HCT116 (cell line): ENCODE measurements at regions not wholly inside any gene's neighbourhood (a gene's known extent, or its start where the extent isn't known, plus 50 kb on each side); places are given as distances from the start of the nearest gene placed in this dataset.

Experiments
- ATAC-seq: fragments of 200-7000 bp; cut with Tn5 transposase; 2 replicates; pipeline ENCODE4 v1.9.1; 2020; ENCODE audit warnings: mild to moderate bottlenecking, moderate library complexity
- BruUV-seq: library from RNA; stranded (reverse); fragments of 400-500 nt; replicated peaks from 2 replicates; lab custom pipeline; 2021; lab: Mats Ljungman, UMichigan
- CTCF ChIA-PET: fragments of 300-600 bp; sonication (Branson Sonifier 250); formaldehyde crosslinking; loops from one replicate; lab custom pipeline; 2021; ENCODE audit warnings: antibody characterized with exemption; lab: Charles Lee
- POLR2A ChIA-PET: fragments of 300-600, 350-600 bp; sonication (Branson Sonifier 250); formaldehyde crosslinking; loops from one replicate; lab custom pipeline; 2021; ENCODE audit warnings: antibody characterized with exemption; lab: Charles Lee
- RAD21 ChIA-PET, 2 experiments: fragments of 300-600 bp; sonication (Branson Sonifier 250); formaldehyde crosslinking; loops; one replicate each; lab custom pipeline; 2023; ENCODE audit warnings: low total read pairs in 2 of 2; ENCODE audit not compliant: uncharacterized antibody in 2 of 2, unreplicated experiment in 2 of 2, low non-redundant PET in 1 of 2; lab: Charles Lee
- DNase-seq: peaks from one replicate; pipeline ENCODE4 v3.0.0-alpha.2; 2010; ENCODE audit warnings: low read depth, low spot score
- H2AFZ ChIP-seq: fragments of 200-600 bp; shearing (Covaris generic), sonication (generic); 2 replicates; pipeline ENCODE4 v1.6.1; 2017; ENCODE audit warnings: low read depth, mixed run types, mixed read lengths, antibody characterized with exemption, low read length; ENCODE audit not compliant: poor library complexity, severe bottlenecking
- H3K27ac ChIP-seq: 2 replicates; pipeline ENCODE4 v1.5.1; 2012; ENCODE audit warnings: low read depth, low read length
- H3K27me3 ChIP-seq: fragments of 200-600 bp; sonication (generic); 2 replicates; pipeline ENCODE4 v1.6.1; 2016; ENCODE audit warnings: mixed run types, low read length, mixed read lengths; ENCODE audit not compliant: insufficient read depth
- H3K36me3 ChIP-seq, 2 experiments: fragments of 200-500 bp in 1 of 2; fragments of 200-600 bp in 1 of 2; sonication (Bioruptor generic) in 1 of 2; sonication (generic) in 1 of 2; 2 replicates each; pipeline versions ENCODE4 v1.5.1 to v1.6.1; 2014 to 2016; ENCODE audit warnings: low read length in 2 of 2, inconsistent platforms in 1 of 2, mixed read lengths in 1 of 2, mixed run types in 1 of 2; ENCODE audit not compliant: insufficient read depth in 2 of 2, control insufficient read depth in 1 of 2
- H3K4me1 ChIP-seq, 2 experiments: fragments of 200-600 bp in 1 of 2; sonication (generic) in 1 of 2; 2 replicates each; pipeline versions ENCODE4 v1.5.1 to v1.6.1; 2012 to 2017; ENCODE audit warnings: low read length in 2 of 2, inconsistent platforms in 1 of 2, mild to moderate bottlenecking in 1 of 2, mixed read lengths in 1 of 2, mixed run types in 1 of 2, moderate library complexity in 1 of 2; ENCODE audit not compliant: insufficient read depth in 2 of 2, control insufficient read depth in 1 of 2
- H3K4me2 ChIP-seq: fragments of 200-600 bp; sonication (generic); 2 replicates; pipeline ENCODE4 v1.6.1; 2017; ENCODE audit warnings: mixed run types, low read length, mixed read lengths
- H3K4me3 ChIP-seq, 2 experiments: fragments of 200-600 bp in 1 of 2; sonication (generic) in 1 of 2; replicated peaks in 1 of 2; 2 replicates each; pipeline ENCODE4 v1.5.1; 2011 to 2016; ENCODE audit warnings: low read length in 2 of 2, control low read depth in 1 of 2, low read depth in 1 of 2, mild to moderate bottlenecking in 1 of 2, mixed read lengths in 1 of 2, mixed run types in 1 of 2
- H3K79me2 ChIP-seq: fragments of 200-600 bp; sonication (generic); 2 replicates; pipeline ENCODE4 v1.6.1; 2017; ENCODE audit warnings: mild to moderate bottlenecking, mixed run types, low read length, moderate library complexity, mixed read lengths; ENCODE audit not compliant: insufficient read depth
- H3K9ac ChIP-seq: fragments of 200-600 bp; sonication (generic); 2 replicates; pipeline ENCODE4 v1.6.1; 2016; ENCODE audit warnings: low read length, mixed read lengths
- H3K9me2 ChIP-seq: fragments of 200-600 bp; sonication (generic), shearing (Covaris generic); 2 replicates; pipeline ENCODE4 v1.6.1; 2017; ENCODE audit warnings: mixed run types, mild to moderate bottlenecking, moderate library complexity; ENCODE audit not compliant: insufficient read depth
- H3K9me3 ChIP-seq, 2 experiments: fragments of 200-500 bp in 1 of 2; fragments of 200-600 bp in 1 of 2; sonication (Bioruptor generic) in 1 of 2; sonication (generic) in 1 of 2; 2 replicates each; pipeline ENCODE4 v1.6.1; 2014 to 2017; ENCODE audit warnings: low read length in 2 of 2, mixed read lengths in 2 of 2, inconsistent platforms in 1 of 2, low read depth in 1 of 2, mild to moderate bottlenecking in 1 of 2, mixed run types in 1 of 2, moderate library complexity in 1 of 2; ENCODE audit not compliant: control insufficient read depth in 1 of 2, insufficient read depth in 1 of 2
- H4K20me1 ChIP-seq: fragments of 200-600 bp; sonication (generic), shearing (Covaris generic); 2 replicates; pipeline ENCODE4 v1.6.1; 2017; ENCODE audit warnings: mixed run types, mild to moderate bottlenecking, moderate library complexity; ENCODE audit not compliant: insufficient read depth
- CBX3 ChIP-seq: IDR thresholded peaks from 2 replicates; pipeline ENCODE4 v1.6.1; 2012; ENCODE audit warnings: low read depth
- ELF1 ChIP-seq: IDR thresholded peaks from 2 replicates; pipeline ENCODE4 v1.6.1; 2012; ENCODE audit warnings: low read depth, borderline replicate concordance
- EZH2phosphoT487 ChIP-seq: fragments of 200-600 bp; IDR thresholded peaks from 2 replicates; pipeline ENCODE4 v1.6.1; 2018; ENCODE audit warnings: antibody characterized with exemption, borderline replicate concordance
- FOSL1 ChIP-seq: IDR thresholded peaks from 2 replicates; pipeline ENCODE4 v1.6.1; 2012; ENCODE audit warnings: low read depth
- JUND ChIP-seq: IDR thresholded peaks from 2 replicates; pipeline ENCODE4 v1.6.1; 2012
- MAX ChIP-seq: IDR thresholded peaks from 2 replicates; pipeline ENCODE4 v1.6.1; 2012
- POLR2A ChIP-seq: IDR thresholded peaks from 2 replicates; pipeline ENCODE4 v1.7.0; 2011; ENCODE audit warnings: borderline replicate concordance; ENCODE audit not compliant: insufficient read depth, insufficient read length; ENCODE audit errors: extremely low read depth
- RAD21 ChIP-seq: IDR thresholded peaks from 2 replicates; pipeline ENCODE4 v1.6.1; 2012; ENCODE audit warnings: low read depth, mild to moderate bottlenecking
- SP1 ChIP-seq: IDR thresholded peaks from 2 replicates; pipeline ENCODE4 v1.6.1; 2012; ENCODE audit warnings: low read depth
- SRF ChIP-seq: IDR thresholded peaks from 2 replicates; pipeline ENCODE4 v1.6.1; 2012; ENCODE audit warnings: low read depth
- TCF7L2 ChIP-seq: IDR thresholded peaks from 2 replicates; pipeline ENCODE4 v1.7.0; 2011; ENCODE audit warnings: borderline replicate concordance, inconsistent platforms; ENCODE audit not compliant: insufficient read depth, insufficient read length; ENCODE audit errors: extremely low read depth
- ZNF274 ChIP-seq: fragments of 200-500 bp; sonication (Bioruptor generic); IDR thresholded peaks from 2 replicates; pipeline ENCODE4 v1.6.1; 2014; ENCODE audit warnings: mild to moderate bottlenecking, low read depth, low read length, inconsistent platforms
- intact Hi-C: fragments of 100-400 bp; cut with micrococcal nuclease; formaldehyde crosslinking; loops from 2 replicates; pipeline ENCODE4 v1.10.0; 2022
- TF ChIP-seq, protein P1 (sequence below): IDR thresholded peaks from 2 replicates; pipeline ENCODE4 v1.6.1; 2012; ENCODE audit warnings: low read depth
- TF ChIP-seq, protein P2 (sequence below), 3 experiments: fragments of 200-600 bp in 1 of 3; sonication (generic) in 1 of 3; IDR thresholded peaks in 2 of 3; conservative IDR thresholded peaks in 1 of 3; 2 replicates each; pipeline ENCODE4 v1.5.1; 2012 to 2017; ENCODE audit warnings: low read depth in 2 of 3, low read length in 2 of 3, antibody characterized with exemption in 1 of 3, borderline replicate concordance in 1 of 3, control low read depth in 1 of 3, mild to moderate bottlenecking in 1 of 3, mixed read lengths in 1 of 3, mixed run types in 1 of 3, moderate library complexity in 1 of 3; ENCODE audit not compliant: insufficient read depth in 1 of 3

DNA sequence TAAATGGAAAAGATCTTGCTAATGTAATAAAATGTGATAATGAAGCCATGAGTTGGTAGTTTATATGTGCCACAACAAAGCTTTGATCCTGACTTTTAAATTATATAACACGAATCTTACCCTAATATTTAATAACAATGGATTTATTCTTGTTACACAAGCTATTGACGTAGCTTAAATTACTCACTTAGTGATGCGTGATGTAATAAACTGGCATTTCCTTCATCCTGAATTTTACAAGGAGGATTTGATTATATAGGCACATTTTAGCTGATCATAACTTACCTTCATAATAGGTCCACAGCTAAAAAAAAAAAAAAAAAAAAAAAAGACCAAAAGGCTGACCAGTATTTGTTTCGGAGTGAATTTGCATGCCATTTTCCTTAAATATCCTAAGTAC, 76.2 kb upstream of the IVNS1ABP start:
- Histone ChIP-seq H3K4me2 (no peak overlapping the region), H2AFZ (no peak overlapping the region), H3K27me3 (no peaks in the 10 kb centered on the region), H3K79me2 (no peaks in the 10 kb centered on the region), H3K27ac (no peak overlapping the region), H3K9ac (no peak overlapping the region), H3K9me2 (no peaks in the 10 kb centered on the region), H3K36me3 (no peaks in the 10 kb centered on the region), H3K4me1 (no peaks in the 10 kb centered on the region), H4K20me1 (no peaks in the 10 kb centered on the region), H3K9me3 (no peaks in the 10 kb centered on the region), H3K4me3 (no peak overlapping the region)
- no peak for TF ChIP-seq ELF1
- ATAC-seq (no peak), DNase-seq (no peak)
- POLR2A ChIA-PET = no interaction called here
- CTCF ChIA-PET = no interaction called here
- no TSS peak for BruUV-seq
- intact Hi-C loops = no loop called here
- RAD21 ChIA-PET = no interaction called here

DNA sequence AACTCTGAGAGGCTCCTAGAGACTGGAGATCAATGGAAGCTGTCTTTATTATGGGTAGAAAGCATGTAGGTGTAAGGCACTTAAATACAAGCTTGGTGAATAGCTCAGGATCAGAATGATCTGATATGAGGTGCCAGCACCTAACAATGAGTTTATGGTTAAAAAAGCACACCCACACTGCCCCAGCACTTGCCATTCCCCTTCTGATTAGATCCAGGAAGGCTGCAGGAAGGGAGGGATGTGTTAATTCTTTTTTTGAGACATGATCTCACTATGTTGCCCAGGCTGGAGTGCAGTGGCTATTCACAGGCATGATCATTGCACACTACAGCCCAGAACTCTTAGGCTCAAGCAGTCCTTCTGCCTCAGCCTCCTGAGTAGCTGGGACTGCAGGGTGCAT, 71.8 kb upstream of the IVNS1ABP start:
- no peak overlapping the region for H2AFZ ChIP-seq
- no peak overlapping the region for H3K4me3 ChIP-seq
- no peak for ATAC-seq
- H3K27ac ChIP-seq = no peak overlapping the region
- no peak overlapping the region for H3K9ac ChIP-seq
- no peaks in the 10 kb centered on the region for H3K79me2 ChIP-seq
- intact Hi-C loops = no loop called here
- ChIA-PET CTCF (no interaction called here), RAD21 (no interaction called here), POLR2A (no interaction called here)
- H3K36me3 ChIP-seq = no peaks in the 10 kb centered on the region
- no peak overlapping the region for H3K4me2 ChIP-seq
- DNase-seq = no peak
- BruUV-seq = no TSS peak
- no peaks in the 10 kb centered on the region for H3K27me3 ChIP-seq
- no peaks in the 10 kb centered on the region for H3K9me3 ChIP-seq
- H3K9me2 ChIP-seq = no peaks in the 10 kb centered on the region
- no peaks in the 10 kb centered on the region for H4K20me1 ChIP-seq
- H3K4me1 ChIP-seq = no peaks in the 10 kb centered on the region
- TF ChIP-seq JUND = no peak
- no peak for TF ChIP-seq ZNF274
- TF ChIP-seq EZH2phosphoT487 = no peak
- TF ChIP-seq POLR2A = no peak
- TF ChIP-seq MAX = no peak
- no peak for TF ChIP-seq SP1
- TF ChIP-seq, protein P1, sequence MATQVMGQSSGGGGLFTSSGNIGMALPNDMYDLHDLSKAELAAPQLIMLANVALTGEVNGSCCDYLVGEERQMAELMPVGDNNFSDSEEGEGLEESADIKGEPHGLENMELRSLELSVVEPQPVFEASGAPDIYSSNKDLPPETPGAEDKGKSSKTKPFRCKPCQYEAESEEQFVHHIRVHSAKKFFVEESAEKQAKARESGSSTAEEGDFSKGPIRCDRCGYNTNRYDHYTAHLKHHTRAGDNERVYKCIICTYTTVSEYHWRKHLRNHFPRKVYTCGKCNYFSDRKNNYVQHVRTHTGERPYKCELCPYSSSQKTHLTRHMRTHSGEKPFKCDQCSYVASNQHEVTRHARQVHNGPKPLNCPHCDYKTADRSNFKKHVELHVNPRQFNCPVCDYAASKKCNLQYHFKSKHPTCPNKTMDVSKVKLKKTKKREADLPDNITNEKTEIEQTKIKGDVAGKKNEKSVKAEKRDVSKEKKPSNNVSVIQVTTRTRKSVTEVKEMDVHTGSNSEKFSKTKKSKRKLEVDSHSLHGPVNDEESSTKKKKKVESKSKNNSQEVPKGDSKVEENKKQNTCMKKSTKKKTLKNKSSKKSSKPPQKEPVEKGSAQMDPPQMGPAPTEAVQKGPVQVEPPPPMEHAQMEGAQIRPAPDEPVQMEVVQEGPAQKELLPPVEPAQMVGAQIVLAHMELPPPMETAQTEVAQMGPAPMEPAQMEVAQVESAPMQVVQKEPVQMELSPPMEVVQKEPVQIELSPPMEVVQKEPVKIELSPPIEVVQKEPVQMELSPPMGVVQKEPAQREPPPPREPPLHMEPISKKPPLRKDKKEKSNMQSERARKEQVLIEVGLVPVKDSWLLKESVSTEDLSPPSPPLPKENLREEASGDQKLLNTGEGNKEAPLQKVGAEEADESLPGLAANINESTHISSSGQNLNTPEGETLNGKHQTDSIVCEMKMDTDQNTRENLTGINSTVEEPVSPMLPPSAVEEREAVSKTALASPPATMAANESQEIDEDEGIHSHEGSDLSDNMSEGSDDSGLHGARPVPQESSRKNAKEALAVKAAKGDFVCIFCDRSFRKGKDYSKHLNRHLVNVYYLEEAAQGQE = no peak
- no peak for TF ChIP-seq SRF
- TF ChIP-seq TCF7L2 = no peak
- no peak for TF ChIP-seq RAD21
- no peak for TF ChIP-seq FOSL1
- TF ChIP-seq, protein P2, sequence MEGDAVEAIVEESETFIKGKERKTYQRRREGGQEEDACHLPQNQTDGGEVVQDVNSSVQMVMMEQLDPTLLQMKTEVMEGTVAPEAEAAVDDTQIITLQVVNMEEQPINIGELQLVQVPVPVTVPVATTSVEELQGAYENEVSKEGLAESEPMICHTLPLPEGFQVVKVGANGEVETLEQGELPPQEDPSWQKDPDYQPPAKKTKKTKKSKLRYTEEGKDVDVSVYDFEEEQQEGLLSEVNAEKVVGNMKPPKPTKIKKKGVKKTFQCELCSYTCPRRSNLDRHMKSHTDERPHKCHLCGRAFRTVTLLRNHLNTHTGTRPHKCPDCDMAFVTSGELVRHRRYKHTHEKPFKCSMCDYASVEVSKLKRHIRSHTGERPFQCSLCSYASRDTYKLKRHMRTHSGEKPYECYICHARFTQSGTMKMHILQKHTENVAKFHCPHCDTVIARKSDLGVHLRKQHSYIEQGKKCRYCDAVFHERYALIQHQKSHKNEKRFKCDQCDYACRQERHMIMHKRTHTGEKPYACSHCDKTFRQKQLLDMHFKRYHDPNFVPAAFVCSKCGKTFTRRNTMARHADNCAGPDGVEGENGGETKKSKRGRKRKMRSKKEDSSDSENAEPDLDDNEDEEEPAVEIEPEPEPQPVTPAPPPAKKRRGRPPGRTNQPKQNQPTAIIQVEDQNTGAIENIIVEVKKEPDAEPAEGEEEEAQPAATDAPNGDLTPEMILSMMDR (IDR thresholded peaks at IDR 0.05 in 2 of 3, conservative IDR thresholded peaks at IDR 0.05 in 1 of 3; ENCODE audit: borderline replicate concordance in 1 of 3, insufficient read depth in 1 of 3, low read depth in 2 of 3, low read length in 2 of 3) = no peak
- no peak for TF ChIP-seq CBX3
